22Rv1 (cell line): ENCODE measurements at regions not wholly inside any gene's neighbourhood (a gene's known extent, or its start where the extent isn't known, plus 50 kb on each side); places are given as distances from the start of the nearest gene placed in this dataset.
"Not testable (repeated sequence)": the region's sequence is repeated elsewhere in the genome, so short reads cannot be mapped to it uniquely, and the experiment has no call there.

ENCODE experiments used
- H3K27ac ChIP-seq: fragments of 450-650 bp; 2 replicates; pipeline ENCODE4 v1.5.1; 2017
- ZFX ChIP-seq: fragments of 450-650 bp; IDR thresholded peaks from 2 replicates; pipeline ENCODE4 v1.6.1; 2017; ENCODE audit warnings: antibody characterized with exemption, borderline replicate concordance
- TF ChIP-seq, protein P1 (sequence below): fragments of 450-650 bp; IDR thresholded peaks from 2 replicates; pipeline ENCODE4 v1.5.1; 2017; ENCODE audit warnings: mild to moderate bottlenecking

- TF ChIP-seq, protein P1, sequence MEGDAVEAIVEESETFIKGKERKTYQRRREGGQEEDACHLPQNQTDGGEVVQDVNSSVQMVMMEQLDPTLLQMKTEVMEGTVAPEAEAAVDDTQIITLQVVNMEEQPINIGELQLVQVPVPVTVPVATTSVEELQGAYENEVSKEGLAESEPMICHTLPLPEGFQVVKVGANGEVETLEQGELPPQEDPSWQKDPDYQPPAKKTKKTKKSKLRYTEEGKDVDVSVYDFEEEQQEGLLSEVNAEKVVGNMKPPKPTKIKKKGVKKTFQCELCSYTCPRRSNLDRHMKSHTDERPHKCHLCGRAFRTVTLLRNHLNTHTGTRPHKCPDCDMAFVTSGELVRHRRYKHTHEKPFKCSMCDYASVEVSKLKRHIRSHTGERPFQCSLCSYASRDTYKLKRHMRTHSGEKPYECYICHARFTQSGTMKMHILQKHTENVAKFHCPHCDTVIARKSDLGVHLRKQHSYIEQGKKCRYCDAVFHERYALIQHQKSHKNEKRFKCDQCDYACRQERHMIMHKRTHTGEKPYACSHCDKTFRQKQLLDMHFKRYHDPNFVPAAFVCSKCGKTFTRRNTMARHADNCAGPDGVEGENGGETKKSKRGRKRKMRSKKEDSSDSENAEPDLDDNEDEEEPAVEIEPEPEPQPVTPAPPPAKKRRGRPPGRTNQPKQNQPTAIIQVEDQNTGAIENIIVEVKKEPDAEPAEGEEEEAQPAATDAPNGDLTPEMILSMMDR, result no peak
- no peak for TF ChIP-seq ZFX
- H3K27ac ChIP-seq, result no peak overlapping the region
These were observed 66.6 kb upstream of the RHOU start for GRCh38 chr1:228668553-228669241.

DNA sequence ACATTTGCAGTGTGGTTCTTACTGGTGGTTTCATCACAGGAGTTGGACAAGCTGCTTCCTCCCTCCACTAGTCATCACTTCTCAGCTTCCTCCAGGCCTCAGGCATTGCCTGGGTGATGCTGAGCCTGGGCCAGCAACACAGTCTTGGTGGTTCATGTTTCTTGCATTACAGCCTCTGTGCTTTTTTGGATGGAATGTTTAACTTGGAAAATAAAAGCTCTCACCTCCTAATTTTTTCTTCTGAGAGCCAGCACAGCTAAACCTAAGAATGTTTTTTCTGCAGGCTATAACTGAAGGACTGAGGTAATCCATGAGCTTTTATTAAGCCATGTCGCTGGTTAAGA, 66.1 kb upstream of the RHOU start:
- H3K27ac ChIP-seq, result no peak overlapping the region
- TF ChIP-seq ZFX, result no peak
- TF ChIP-seq, protein P1, result no peak

- not testable (repeated sequence) for H3K27ac ChIP-seq
These were observed 54.2 kb upstream of the RHOU start for GRCh38 chr1:228681076-228681565.

- TF ChIP-seq, protein P1, result no peak
- TF ChIP-seq ZFX, result no peak
- H3K27ac ChIP-seq, result no peak overlapping the region
These were observed 51.9 kb upstream of the RHOU start for GRCh38 chr1:228683428-228683827.

GRCh38 chr1:228684607-228685006, 50.7 kb upstream of the RHOU start:
- TF ChIP-seq, protein P1, result no peak
- TF ChIP-seq ZFX, result no peak
- no peak overlapping the region for H3K27ac ChIP-seq

DNA sequence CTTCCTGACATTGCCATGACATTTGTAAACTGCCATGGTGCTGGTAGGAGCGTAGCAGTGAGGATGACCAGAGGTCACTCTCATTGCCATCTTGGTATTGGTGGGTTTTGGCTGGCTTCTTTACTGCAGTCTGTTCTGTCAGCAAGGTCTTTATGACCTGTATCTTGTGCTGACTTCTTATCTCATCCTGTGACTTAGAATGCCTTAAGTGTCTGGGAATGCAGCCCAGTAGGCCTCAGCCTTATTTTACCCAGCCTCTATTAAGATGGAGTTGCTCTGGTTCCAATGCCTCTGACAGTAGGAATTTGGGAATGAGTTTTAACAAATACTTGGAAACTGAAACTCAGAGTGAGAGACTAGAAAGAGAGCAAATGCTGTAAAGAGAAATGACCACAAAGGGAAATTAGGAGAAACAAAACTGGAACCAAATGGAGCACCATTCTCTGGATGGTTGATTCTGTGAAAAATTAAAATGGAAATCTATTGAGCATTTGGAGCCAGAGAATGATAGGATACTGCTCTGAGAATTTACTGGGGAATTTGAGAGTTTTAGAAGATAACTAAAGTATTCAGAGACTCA, 50.1 kb upstream of the RHOU start:
- no peak overlapping the region for H3K27ac ChIP-seq
- no peak for TF ChIP-seq ZFX
- TF ChIP-seq, protein P1, result no peak
